Tibial artery (tissue), 4 donors: ENCODE measurements at regions not wholly inside any gene's neighbourhood (a gene's known extent, or its start where the extent isn't known, plus 50 kb on each side); places are given as distances from the start of the nearest gene placed in this dataset.
"Not testable (repeated sequence)": the region's sequence is repeated elsewhere in the genome, so short reads cannot be mapped to it uniquely, and the experiment has no call there.

Experiments used
- DNase-seq, 2 donors: peaks; one replicate each; pipeline ENCODE4 v3.0.0-alpha.2; 2019
- H3K27ac ChIP-seq, 2 donors: fragments of 200-600 bp; sonication (generic) in 1 of 2; 1 replicate in 1 of 2; 2 replicates in 1 of 2; pipeline ENCODE4 v1.5.1; 2018 to 2019; ENCODE audit warnings: mild to moderate bottlenecking in 1 of 2
- H3K27me3 ChIP-seq, 2 donors: fragments of 200-600 bp; sonication (generic) in 1 of 2; one replicate each; pipeline versions ENCODE4 v1.5.1 to v1.6.0; 2016 to 2019
- H3K36me3 ChIP-seq, 3 donors: fragments of 200-600 bp; sonication (generic) in 2 of 3; one replicate each; pipeline ENCODE4 v1.5.1; 2016 to 2019; ENCODE audit warnings: mild to moderate bottlenecking in 2 of 3
- H3K4me1 ChIP-seq, 4 donors: fragments of 200-600 bp; sonication (generic) in 2 of 4; 1 replicate in 3 of 4; 2 replicates in 1 of 4; pipeline ENCODE4 v1.5.1; 2016 to 2019
- H3K4me3 ChIP-seq, 2 donors: fragments of 200-600 bp; sonication (generic) in 1 of 2; 1 replicate in 1 of 2; 2 replicates in 1 of 2; pipeline ENCODE4 v1.5.1; 2018 to 2019; ENCODE audit warnings: mild to moderate bottlenecking in 2 of 2
- H3K9me3 ChIP-seq, 3 donors: fragments of 200-600 bp; sonication (generic) in 1 of 3; one replicate each; pipeline ENCODE4 v1.5.1; 2016 to 2019
- intact Hi-C: fragments of 100-400 bp; cut with DNase I; formaldehyde crosslinking; loops from one replicate; pipeline ENCODE4 v1.15.0; 2023; ENCODE audit warnings: low total_unique reads
- TF ChIP-seq, protein P1 (sequence below), 2 experiments: fragments of 200-600 bp in 1 of 2; fragments of 450-650 bp in 1 of 2; IDR thresholded peaks; one replicate each; pipeline ENCODE4 v1.5.1; 2017 to 2019; ENCODE audit warnings: antibody characterized with exemption in 2 of 2, mild to moderate bottlenecking in 1 of 2, moderate library complexity in 1 of 2

- Histone ChIP-seq H3K36me3 (no peaks in the 10 kb centered on the region), H3K27ac (no peak overlapping the region), H3K9me3 (no peaks in the 10 kb centered on the region), H3K4me3 (no peak overlapping the region), H3K27me3 (no peaks in the 10 kb centered on the region), H3K4me1 (no peaks in the 10 kb centered on the region)
- DNase-seq: no peak
- TF ChIP-seq, protein P1, sequence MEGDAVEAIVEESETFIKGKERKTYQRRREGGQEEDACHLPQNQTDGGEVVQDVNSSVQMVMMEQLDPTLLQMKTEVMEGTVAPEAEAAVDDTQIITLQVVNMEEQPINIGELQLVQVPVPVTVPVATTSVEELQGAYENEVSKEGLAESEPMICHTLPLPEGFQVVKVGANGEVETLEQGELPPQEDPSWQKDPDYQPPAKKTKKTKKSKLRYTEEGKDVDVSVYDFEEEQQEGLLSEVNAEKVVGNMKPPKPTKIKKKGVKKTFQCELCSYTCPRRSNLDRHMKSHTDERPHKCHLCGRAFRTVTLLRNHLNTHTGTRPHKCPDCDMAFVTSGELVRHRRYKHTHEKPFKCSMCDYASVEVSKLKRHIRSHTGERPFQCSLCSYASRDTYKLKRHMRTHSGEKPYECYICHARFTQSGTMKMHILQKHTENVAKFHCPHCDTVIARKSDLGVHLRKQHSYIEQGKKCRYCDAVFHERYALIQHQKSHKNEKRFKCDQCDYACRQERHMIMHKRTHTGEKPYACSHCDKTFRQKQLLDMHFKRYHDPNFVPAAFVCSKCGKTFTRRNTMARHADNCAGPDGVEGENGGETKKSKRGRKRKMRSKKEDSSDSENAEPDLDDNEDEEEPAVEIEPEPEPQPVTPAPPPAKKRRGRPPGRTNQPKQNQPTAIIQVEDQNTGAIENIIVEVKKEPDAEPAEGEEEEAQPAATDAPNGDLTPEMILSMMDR (IDR thresholded peaks at IDR 0.05): no peak
- intact Hi-C loops: no loop called here
These were observed 186.6 kb downstream of the TMEM47 start for GRCh38 chrX:34470507-34470906.

DNA sequence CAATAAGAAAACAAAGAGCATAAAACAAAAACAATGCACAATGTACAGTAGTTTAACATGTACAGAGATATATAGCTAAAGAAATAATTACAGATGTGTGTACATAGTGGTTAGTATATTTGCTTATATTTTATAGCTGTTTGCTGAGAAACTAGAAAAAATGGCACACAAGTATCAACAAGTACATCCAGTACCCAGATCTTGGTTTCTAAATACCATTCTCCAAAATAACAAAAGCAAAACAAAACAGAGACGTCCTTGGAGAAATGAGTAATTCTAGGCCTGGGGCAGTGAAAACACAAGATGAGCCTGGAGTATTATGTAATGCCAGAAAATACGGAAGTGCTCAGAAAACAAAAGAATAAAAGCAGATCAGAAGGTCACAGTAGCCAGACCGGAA is 189.6 kb downstream of the TMEM47 start:
- Histone ChIP-seq H3K27me3 (no peaks in the 10 kb centered on the region), H3K4me3 (no peak overlapping the region), H3K9me3 (no peaks in the 10 kb centered on the region), H3K36me3 (no peaks in the 10 kb centered on the region), H3K27ac (no peak overlapping the region), H3K4me1 (peaks cover 0 to 3% (median 0%) of the 10 kb centered on the region in 4 donors)
- TF ChIP-seq, protein P1 (IDR thresholded peaks at IDR 0.05): no peak
- DNase-seq: no peak
- intact Hi-C loops: loop anchor here (10.0 kb wide), 1 partner anchor 2003 kb away; no protein-coding TSS in a partner anchor

- H3K27me3 ChIP-seq, H3K9me3 ChIP-seq, DNase-seq, H3K4me1 ChIP-seq, H3K4me3 ChIP-seq, H3K36me3 ChIP-seq, H3K27ac ChIP-seq: not testable (repeated sequence)
- intact Hi-C loops: loop anchor here (10.0 kb wide), 1 partner anchor 1998 kb away; no protein-coding TSS in a partner anchor
These were observed 193.9 kb downstream of the TMEM47 start for GRCh38 chrX:34463220-34463619.

- H3K36me3 ChIP-seq, H3K4me1 ChIP-seq, H3K4me3 ChIP-seq, DNase-seq, intact Hi-C loops, H3K27ac ChIP-seq, H3K9me3 ChIP-seq, H3K27me3 ChIP-seq: not testable (repeated sequence)
These were observed 199.2 kb downstream of the TMEM47 start for GRCh38 chrX:34457850-34458249.

GRCh38 chrX:34437586-34437985 is 219.5 kb downstream of the TMEM47 start:
- TF ChIP-seq, protein P1 (IDR thresholded peaks at IDR 0.05): no peak
- no peaks in the 10 kb centered on the region for H3K9me3 ChIP-seq
- H3K27ac ChIP-seq: no peak overlapping the region
- no peak overlapping the region for H3K4me3 ChIP-seq
- no peak for DNase-seq
- no peaks in the 10 kb centered on the region for H3K4me1 ChIP-seq
- intact Hi-C loops: no loop called here
- H3K27me3 ChIP-seq: no peaks in the 10 kb centered on the region
- H3K36me3 ChIP-seq: no peaks in the 10 kb centered on the region

GRCh38 chrX:34426334-34426733 is 230.8 kb downstream of the TMEM47 start:
- H3K9me3 ChIP-seq: peaks cover 0 to 4% (median 0%) of the 10 kb centered on the region in 3 donors
- H3K36me3 ChIP-seq: no peaks in the 10 kb centered on the region
- DNase-seq: no peak
- no peak overlapping the region for H3K27ac ChIP-seq
- intact Hi-C loops: no loop called here
- H3K27me3 ChIP-seq: no peaks in the 10 kb centered on the region
- H3K4me3 ChIP-seq: no peak overlapping the region
- TF ChIP-seq, protein P1 (IDR thresholded peaks at IDR 0.05): no peak
- H3K4me1 ChIP-seq: peaks cover 0 to 10% (median 0%) of the 10 kb centered on the region in 4 donors

- no peaks in the 10 kb centered on the region for H3K9me3 ChIP-seq
- no peaks in the 10 kb centered on the region for H3K36me3 ChIP-seq
- H3K27ac ChIP-seq: no peak overlapping the region
- H3K4me3 ChIP-seq: no peak overlapping the region
- intact Hi-C loops: no loop called here
- DNase-seq: no peak
- H3K4me1 ChIP-seq: no peaks in the 10 kb centered on the region
- TF ChIP-seq, protein P1 (IDR thresholded peaks at IDR 0.05): no peak
- no peaks in the 10 kb centered on the region for H3K27me3 ChIP-seq
These were observed 250.5 kb downstream of the TMEM47 start for GRCh38 chrX:34406580-34406979.
